Hematopoietic multipotent progenitor cell treated with erythropoietin and hydrocortisone succinate and interleukin-3 and kit ligand, for 8 days (in vitro differentiated cells): ENCODE measurements at regions not wholly inside any gene's neighbourhood (a gene's known extent, or its start where the extent isn't known, plus 50 kb on each side); places are given as distances from the start of the nearest gene placed in this dataset.

ENCODE experiments used
- DNase-seq: peaks from one replicate; pipeline ENCODE4 v3.0.0-alpha.2; 2015

- no peak for DNase-seq
Observed at GRCh38 chr2:226256237-226256636, 543.4 kb downstream of the IRS1 start.

- DNase-seq: no peak
Observed at GRCh38 chr2:226251661-226252060, 548.0 kb downstream of the IRS1 start.

DNA sequence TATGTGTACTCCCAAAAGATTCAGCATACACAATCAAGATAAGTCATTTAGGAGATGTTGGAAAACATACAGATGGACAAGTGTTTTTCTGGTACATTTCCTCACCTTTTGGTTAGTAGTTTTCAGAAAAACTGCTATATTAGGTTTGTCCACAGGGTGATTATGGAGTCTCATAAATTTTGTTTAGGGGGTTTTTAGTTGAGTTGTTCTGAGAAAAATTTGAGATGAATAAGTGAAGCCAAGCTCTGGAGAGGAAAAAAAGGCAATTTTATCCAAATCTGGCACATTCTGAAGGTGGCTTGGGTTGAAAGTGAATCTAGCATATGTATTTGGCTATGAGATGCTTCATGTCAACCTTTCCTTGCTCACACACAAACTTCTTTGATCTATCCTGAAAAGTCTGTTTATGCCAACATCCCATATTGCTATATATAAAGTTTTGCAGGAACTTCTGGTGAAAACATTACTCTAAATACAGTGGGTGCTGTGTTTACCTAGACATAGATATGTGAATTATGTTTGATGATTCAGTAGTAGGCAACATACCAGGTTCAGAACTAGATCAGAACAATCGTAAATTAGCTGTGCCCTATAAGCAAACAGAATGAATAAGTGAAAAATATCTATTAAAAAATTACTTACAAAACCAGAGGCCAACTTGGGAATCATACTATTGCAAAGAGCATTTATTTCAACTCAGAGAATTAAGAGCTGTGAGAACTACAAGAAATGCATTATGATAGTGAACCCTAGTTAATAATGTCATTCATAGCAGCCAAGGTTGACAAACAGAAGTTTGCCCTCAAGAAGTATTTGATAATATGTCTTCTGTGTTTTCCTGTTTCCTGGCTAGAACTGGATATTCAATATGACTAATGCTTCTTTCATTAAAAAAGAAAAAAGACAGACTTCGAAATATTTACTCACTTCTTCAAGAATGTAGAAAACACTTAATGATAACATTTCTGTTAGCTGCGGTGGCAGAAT is 552.0 kb downstream of the IRS1 start:
- DNase-seq: no peak

GRCh38 chr2:226234187-226234586 is 565.4 kb downstream of the IRS1 start:
- no peak for DNase-seq

GRCh38 chr2:226233388-226233787 is 566.2 kb downstream of the IRS1 start:
- no peak for DNase-seq

DNA sequence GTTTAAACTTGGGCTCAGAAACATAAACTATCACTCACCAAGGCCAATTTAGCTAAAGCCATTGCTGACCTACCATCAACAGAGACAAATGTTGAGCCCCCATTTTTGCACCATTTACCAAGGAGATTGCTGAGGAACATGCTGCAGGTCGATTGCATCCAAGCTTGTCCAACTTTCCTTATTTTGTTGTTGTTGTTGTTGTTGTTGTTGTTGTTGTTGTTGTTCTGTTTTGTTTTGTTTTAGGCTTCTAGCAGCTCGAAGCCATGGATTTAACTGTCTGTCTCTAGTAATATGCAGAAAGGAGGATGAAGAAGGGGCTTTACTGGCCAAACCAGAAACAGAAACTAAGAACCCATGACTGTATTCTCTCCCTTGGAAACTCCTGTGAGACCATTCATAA is 571.5 kb downstream of the IRS1 start:
- DNase-seq: no peak

- no peak for DNase-seq
Observed at GRCh38 chr2:226227341-226227740, 572.3 kb downstream of the IRS1 start.

GRCh38 chr2:226223704-226224103 is 575.9 kb downstream of the IRS1 start:
- DNase-seq: no peak

DNA sequence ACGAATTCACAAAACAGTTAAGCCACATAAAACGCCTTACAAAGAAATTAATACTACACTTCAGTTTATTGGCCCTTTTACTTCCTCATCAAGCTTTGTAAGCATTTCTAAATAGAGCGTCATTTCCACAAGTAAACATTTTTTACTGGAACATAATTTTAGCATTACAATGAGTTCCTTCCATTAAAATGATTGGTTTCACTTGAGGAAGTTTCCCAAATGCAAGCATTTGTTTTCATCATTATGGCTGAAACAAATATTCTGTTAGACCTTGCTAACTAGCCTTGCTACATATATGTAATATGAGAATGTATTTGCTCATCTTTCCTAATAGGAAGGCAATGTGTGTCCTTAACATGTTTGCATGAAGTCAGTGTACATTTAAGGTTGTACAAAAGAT is 579.1 kb downstream of the IRS1 start:
- no peak for DNase-seq

DNA sequence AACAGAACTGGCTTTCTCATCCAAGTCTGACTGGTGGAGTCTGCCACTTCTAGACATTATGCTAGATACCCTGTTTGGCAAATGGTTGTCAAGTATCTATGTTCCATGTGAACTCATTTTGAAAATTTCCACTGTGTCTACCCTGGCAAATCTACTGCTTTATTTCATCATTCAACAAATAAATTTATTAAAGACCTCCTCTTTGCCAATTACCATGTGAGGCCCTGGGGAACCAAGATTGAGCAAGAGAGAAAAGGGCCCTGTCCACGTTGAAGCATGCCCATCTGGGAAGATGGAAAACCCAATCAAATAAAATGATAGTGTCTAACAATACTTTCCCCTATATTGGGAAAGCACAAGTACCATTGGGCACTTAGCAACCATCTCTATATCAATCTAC is 582.4 kb downstream of the IRS1 start:
- no peak for DNase-seq

DNA sequence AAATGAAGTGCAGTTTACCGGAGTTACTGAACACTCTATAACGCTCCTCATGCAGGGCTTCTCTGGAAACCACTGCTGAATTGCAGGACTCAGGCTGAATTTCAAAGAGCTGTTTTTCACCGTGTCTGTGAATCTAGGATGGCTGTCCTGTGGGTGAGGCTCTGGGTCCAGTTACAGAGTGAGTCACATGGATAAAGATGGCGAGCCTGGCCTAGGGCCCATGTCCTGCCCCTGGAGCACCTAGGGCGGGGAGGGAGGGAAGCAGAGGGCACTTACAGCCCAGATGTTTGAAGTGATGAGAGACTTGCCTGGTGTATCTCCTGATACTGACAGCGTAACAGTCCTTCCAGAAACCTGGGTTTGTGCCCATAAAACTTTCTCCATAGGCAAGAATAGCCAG is 583.0 kb downstream of the IRS1 start:
- DNase-seq: no peak

DNA sequence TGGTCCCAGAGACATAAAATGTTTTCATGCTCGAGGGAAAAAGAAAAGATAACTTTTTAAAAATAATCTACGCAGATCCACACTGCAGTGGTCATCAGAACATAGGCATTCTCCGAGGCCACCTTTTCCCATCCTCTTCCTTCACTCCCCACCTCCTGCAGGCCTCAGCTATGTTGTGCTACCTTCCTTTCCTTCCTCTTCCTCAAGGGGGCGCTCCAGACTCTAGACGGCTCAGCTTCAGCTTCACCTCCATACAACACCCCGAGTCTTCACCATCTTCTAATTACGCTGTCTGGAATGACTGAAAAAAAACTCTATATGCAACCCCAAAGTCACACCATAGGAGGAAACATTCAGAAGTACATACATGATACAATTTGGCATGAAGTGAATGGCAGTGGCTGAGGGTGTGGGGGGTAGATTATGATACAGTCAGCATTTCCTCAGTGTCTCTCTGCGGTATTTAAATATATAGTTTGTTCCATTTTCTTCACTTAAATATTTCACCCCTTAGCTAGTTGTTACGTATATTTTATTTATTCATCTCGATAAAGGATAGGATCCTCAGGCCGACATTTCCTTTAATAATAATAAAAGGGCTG is 583.6 kb downstream of the IRS1 start:
- peak; percentile 50 for DNase-seq

- DNase-seq: no peak
Observed at GRCh38 chr2:226213717-226214116, 585.9 kb downstream of the IRS1 start.

DNA sequence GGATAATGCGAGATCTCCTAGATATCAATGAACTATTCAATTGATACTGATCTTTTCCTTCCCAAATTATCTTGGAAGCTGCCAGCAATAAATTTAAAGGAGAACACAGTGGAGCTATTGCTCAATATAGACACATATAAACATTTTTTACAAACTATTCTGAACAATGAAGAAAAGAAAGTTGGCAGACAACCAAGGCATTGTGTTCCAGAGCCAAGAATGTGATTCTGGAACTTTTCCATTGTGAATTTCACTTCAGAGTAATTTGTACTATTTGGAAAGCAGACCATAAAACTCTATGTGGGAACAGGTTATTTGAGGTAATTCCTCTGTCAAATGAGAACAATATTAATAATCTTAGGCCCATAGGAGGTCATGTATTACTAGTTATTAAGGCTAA is 588.2 kb downstream of the IRS1 start:
- DNase-seq: no peak

- DNase-seq: no peak
Observed at GRCh38 chr2:226208726-226209125, 590.9 kb downstream of the IRS1 start.

DNA sequence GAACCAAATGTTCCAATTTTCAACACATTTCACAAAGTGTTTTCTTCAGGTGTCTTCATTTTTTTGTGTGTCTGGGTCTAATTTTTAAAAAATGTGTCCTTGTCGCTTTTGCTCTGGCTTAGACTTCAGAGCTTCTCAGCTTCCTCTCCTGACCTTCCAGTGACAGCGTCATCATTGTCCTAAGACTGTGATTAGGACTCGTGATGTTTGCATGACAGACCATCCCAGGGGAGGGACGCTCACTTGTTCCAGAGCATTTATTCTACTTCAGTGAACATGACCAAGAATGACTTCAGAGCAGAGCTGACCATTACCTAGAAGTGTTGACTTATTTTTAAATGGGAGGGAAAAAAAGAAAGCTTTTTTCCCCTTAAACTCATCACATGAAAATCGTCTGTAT is 591.9 kb downstream of the IRS1 start:
- DNase-seq: no peak

DNA sequence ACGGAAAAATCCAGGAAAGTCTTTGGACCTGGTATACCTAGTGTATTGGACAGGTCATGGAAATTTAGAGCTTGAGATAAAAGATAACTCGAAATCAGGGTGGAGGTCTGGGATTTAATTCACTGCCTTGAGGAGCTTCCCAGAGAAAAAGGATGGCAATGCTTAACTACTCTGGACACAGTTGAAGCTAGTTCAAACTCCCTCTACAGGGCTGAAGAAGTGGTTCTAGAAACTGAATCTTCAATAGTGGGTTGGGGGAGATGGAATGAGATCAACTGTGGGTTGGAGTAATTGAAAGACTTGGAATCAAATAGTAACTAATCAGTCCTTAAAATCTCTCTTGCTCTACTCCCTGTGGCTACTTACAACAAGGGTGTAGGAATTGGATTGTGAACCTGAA is 600.1 kb downstream of the IRS1 start:
- DNase-seq: no peak

DNA sequence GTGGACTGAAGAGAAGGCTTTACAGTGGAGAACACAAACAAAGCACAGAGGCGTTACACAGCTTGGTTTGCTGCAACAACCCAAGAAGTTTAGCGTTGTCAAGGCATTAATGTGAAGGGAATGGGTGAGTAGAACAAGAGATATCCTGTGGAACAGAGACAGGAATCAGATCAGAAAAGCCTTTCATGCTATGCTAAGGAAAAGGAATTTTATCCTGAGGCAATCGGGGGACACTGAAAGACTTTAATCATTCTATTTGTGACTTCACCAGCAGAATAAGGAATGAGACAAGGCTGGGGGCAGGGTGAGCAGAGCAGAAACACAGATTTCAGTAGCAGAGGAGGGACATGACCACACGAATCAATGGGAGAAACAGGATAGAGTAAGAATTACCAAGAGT is 600.7 kb downstream of the IRS1 start:
- no peak for DNase-seq

DNA sequence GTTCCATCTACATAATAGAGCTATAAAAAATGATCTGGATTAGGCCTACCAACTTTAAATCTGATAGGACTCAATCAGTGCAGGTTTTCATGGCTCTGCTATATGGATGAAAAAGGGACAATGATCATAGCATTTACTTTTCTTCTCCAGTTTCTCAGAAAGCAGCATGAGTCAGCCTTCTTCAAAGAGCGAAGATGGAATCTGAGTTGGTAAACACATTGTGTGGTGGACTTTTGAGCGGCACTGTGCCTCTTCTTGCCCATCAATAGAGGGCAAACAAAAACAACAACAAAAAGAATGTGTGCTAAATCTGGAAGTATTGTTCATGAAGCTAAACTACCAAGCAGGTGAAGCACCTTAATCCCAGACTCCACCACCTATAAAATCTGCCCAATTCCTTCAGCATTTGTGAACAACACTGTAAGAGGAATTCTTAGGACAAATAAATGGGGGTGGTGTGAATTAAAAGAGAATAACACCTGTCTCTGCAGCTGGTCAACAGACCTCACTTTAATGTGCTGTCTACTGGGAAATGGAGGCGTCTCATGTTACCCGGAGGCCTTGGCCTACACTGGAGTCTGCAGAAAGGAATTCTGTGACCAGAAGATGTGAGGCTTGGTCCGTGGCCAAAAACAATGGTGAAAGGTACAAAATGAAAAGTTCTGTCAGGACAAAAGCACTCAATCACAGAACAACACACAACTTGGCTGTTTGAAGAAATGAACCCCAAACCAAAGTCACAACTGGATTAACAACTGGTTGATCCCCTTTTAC is 609.0 kb downstream of the IRS1 start:
- no peak for DNase-seq

- no peak for DNase-seq
Observed at GRCh38 chr2:226189061-226189460, 610.6 kb downstream of the IRS1 start.

DNA sequence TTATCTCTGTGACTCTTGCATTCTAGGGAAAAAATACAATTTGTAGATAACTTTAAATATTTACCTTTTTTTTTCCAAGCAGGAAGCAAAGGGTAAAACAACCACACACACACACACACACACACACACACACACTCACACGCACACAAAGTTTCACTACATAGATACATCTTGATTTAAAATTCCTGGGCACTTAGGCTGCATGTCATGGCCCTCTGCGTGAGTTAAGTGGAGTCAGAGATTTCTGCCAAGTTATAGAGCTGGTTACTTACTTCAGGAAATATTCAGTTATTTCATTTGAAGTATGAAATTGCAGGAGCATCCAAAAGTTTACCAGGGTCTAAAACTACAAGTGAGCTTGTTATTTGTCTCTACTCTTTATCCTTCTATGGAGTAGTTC is 612.0 kb downstream of the IRS1 start:
- DNase-seq: no peak

DNA sequence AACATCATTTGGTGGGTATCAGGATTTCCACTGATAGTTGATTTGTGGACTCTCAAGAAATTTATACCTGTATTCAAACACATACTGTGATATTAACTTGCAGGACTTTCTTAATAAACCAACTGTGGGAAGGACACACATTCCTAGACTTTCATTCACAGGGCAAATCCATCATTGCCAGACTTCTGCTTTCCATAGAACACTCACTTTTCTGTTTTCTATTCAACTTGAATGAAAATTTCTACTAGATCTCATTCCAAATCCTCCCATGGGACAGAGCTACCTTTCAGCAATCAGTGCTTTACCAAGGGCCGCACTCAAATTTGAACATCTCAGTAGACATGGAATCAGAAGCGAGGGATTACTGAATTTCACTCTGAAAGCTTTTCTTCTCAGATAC is 612.5 kb downstream of the IRS1 start:
- no peak for DNase-seq

- no peak for DNase-seq
Observed at GRCh38 chr2:226185616-226186211, 613.9 kb downstream of the IRS1 start.
